ENCODE measurements at regions not wholly inside any gene's neighbourhood (a gene's known extent, or its start where the extent isn't known, plus 50 kb on each side); places are given as distances from the start of the nearest gene placed in this dataset.

GRCh38 chr2:19772981-19773380 lies 128.8 kb downstream of the TTC32 start:
- H3K79me2 ChIP-seq (ENCODE audit: insufficient read depth, low read length) = no peaks in the 10 kb centered on the region
- no peak overlapping the region for H3K4me3 Mint-ChIP-seq

More at GRCh38 chr2:19772981-19773380, 128.8 kb downstream of the TTC32 start:
- no peaks in the 10 kb centered on the region; the same call in 1 of the 2 replicates for H3K27me3 Mint-ChIP-seq (ENCODE audit: low read depth)
- no peak for TF ChIP-seq CTCF (conservative IDR thresholded peaks at IDR 0.05)
- Histone ChIP-seq H2BK12ac (ENCODE audit: insufficient read length, low read depth, low read length) (no peak overlapping the region), H3K14ac (ENCODE audit: insufficient read depth, low read length) (no peak overlapping the region), H3K4ac (ENCODE audit: low read depth, low read length) (no peak overlapping the region), H3T11ph (ENCODE audit: low read length) (no peak overlapping the region), H4K5ac (ENCODE audit: insufficient read length, low read depth, low read length) (no peak overlapping the region), H2BK20ac (ENCODE audit: low read depth, low read length, poor library complexity, severe bottlenecking) (no peak overlapping the region), H3K9ac (ENCODE audit: extremely low read depth, insufficient read length, low read length) (no peak overlapping the region), H4K8ac (replicated peaks; ENCODE audit: insufficient read length, low read depth, low read length) (no peak overlapping the region), H2AFZ (ENCODE audit: low read length) (no peak overlapping the region), H2BK5ac (ENCODE audit: insufficient read length, low read length) (no peak overlapping the region), H3K56ac (ENCODE audit: insufficient read length, low read depth, low read length) (no peak overlapping the region), H2BK120ac (ENCODE audit: low read depth, low read length, poor library complexity, severe bottlenecking) (no peak overlapping the region), H3K4me1 (ENCODE audit: insufficient read depth, low read length) (peaks cover 5% of the 10 kb centered on the region; the same call in 1 of the 2 replicates), H3K23me2 (ENCODE audit: insufficient read length, low read depth, low read length, poor library complexity, severe bottlenecking) (no peaks in the 10 kb centered on the region), H3K27ac (ENCODE audit: insufficient read length, low read depth, low read length) (no peak overlapping the region), H3K23ac (ENCODE audit: insufficient read length, low read depth, low read length) (no peak overlapping the region), H3K18ac (ENCODE audit: insufficient read length, low read depth, low read length) (no peak overlapping the region), H3K79me1 (ENCODE audit: insufficient read depth, low read depth, low read length, poor library complexity, severe bottlenecking) (no peaks in the 10 kb centered on the region), H3K9me3 (ENCODE audit: control insufficient read depth, low read depth, low read length) (no peaks in the 10 kb centered on the region), H4K91ac (ENCODE audit: insufficient read length, low read depth, low read length) (no peak overlapping the region), H4K20me1 (ENCODE audit: control insufficient read depth, insufficient read depth, insufficient read length) (no peaks in the 10 kb centered on the region), H3K4me2 (ENCODE audit: insufficient read depth, insufficient read length, low read length) (no peak overlapping the region), H3K27me3 (ENCODE audit: insufficient read depth, low read length) (no peaks in the 10 kb centered on the region), H2BK15ac (ENCODE audit: low read depth, low read length) (no peak overlapping the region), H2AK5ac (ENCODE audit: insufficient read length, low read length) (no peak overlapping the region)
- H3K36me3 Mint-ChIP-seq (ENCODE audit: insufficient read depth in 1 of 3, low read depth in 3 of 3) = no peaks in the 10 kb centered on the region; a peak in 1 of 7 replicates
- H3K9me3 Mint-ChIP-seq = no peaks in the 10 kb centered on the region
- H3K4me1 Mint-ChIP-seq = peaks cover 28 to 34% of the 10 kb centered on the region in 2 experiments
- no peak overlapping the region for H3K27ac Mint-ChIP-seq
- no peak for DNase-seq
- no CpG with 5 or more reads among the region's 4 CpGs for WGBS (ENCODE audit: extremely low coverage, insufficient read length, low lambda C conversion rate)

All from H9 (cell line).